HepG2 (cell line): ENCODE measurements at regions not wholly inside any gene's neighbourhood (a gene's known extent, or its start where the extent isn't known, plus 50 kb on each side); places are given as distances from the start of the nearest gene placed in this dataset.

Source experiments
- FOXP4 ChIP-seq: sonication (generic); formaldehyde crosslinking; IDR thresholded peaks from 2 replicates; pipeline ENCODE4 v1.4.0; 2020; ENCODE audit warnings: missing genetic modification reagents
- IRF1 ChIP-seq: sonication (generic); formaldehyde crosslinking; IDR thresholded peaks from 2 replicates; pipeline ENCODE4 v1.4.0; 2020; ENCODE audit warnings: low read depth, mild to moderate bottlenecking, missing genetic modification reagents
- POLR2AphosphoS5 ChIP-seq: IDR thresholded peaks from 2 replicates; pipeline ENCODE4 v1.6.1; 2012; ENCODE audit warnings: low read depth, low read length
- ZNF619 ChIP-seq: sonication (generic); formaldehyde crosslinking; IDR thresholded peaks from 2 replicates; pipeline ENCODE4 v1.4.0; 2020; ENCODE audit warnings: mild to moderate bottlenecking, missing genetic modification reagents

- TF ChIP-seq POLR2AphosphoS5 (no peak), IRF1 (CRISPR knock-in tag) (no peak), FOXP4 (CRISPR knock-in tag) (no peak), ZNF619 (CRISPR knock-in tag) (no peak)
These were observed 79.6 kb downstream of the RPS12 start for GRCh38 chr6:132893772-132894490.
